Astrocyte of the hippocampus (primary cell): ENCODE measurements at regions not wholly inside any gene's neighbourhood (a gene's known extent, or its start where the extent isn't known, plus 50 kb on each side); places are given as distances from the start of the nearest gene placed in this dataset.
A peak's percentile ranks its signal among the peaks of the same experiment; 100 is the strongest.

Experiments used
- DNase-seq: peaks from one replicate; pipeline ENCODE4 v3.0.0; 2011; ENCODE audit warnings: low read depth, low spot score

GRCh38 chr11:134008634-134009071 is 51.9 kb upstream of the IGSF9B start:
- DNase-seq: no peak

- DNase-seq: no peak
Measured at GRCh38 chr11:134013518-134013917, 55.4 kb upstream of the JAM3 start.

DNA sequence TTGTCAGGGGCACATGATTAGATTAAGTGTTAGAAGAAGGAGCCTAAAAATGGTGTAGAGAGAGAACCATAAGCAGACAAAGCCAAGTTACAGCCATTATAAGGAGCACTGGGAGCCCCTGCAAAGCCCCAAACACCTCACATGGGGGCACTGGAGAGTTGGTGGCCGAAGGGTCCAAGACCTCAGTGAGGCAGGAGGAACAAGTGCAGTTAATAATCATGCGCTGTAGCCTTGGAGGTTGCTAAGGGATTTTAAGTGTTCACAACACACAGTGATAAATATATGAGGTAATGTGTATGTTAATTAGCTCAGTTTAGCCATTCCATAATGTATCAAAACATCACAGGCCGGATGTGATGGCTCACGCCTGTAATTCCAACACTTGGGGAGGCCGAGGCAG is 54.4 kb upstream of the JAM3 start:
- peak; percentile 35 for DNase-seq

DNA sequence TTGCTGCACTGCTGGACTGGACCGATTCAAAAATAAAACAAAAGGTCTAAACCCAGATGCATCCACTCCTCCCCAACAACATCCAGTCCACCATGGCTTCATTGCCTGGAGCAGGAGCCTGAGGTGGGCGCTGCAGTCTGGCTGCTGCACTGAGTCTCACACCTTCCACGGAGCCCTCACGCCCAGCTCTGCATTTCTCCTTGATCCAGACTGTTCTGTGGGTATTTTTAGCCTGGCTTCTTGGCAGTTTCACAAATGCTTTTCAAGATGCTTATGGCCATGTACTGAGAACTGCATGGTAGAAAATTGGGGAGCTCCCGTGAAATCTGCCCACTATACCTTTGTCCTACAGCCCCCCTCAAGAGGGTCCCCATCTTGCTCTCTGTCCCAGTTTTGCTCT is 53.3 kb upstream of the JAM3 start:
- no peak for DNase-seq

DNA sequence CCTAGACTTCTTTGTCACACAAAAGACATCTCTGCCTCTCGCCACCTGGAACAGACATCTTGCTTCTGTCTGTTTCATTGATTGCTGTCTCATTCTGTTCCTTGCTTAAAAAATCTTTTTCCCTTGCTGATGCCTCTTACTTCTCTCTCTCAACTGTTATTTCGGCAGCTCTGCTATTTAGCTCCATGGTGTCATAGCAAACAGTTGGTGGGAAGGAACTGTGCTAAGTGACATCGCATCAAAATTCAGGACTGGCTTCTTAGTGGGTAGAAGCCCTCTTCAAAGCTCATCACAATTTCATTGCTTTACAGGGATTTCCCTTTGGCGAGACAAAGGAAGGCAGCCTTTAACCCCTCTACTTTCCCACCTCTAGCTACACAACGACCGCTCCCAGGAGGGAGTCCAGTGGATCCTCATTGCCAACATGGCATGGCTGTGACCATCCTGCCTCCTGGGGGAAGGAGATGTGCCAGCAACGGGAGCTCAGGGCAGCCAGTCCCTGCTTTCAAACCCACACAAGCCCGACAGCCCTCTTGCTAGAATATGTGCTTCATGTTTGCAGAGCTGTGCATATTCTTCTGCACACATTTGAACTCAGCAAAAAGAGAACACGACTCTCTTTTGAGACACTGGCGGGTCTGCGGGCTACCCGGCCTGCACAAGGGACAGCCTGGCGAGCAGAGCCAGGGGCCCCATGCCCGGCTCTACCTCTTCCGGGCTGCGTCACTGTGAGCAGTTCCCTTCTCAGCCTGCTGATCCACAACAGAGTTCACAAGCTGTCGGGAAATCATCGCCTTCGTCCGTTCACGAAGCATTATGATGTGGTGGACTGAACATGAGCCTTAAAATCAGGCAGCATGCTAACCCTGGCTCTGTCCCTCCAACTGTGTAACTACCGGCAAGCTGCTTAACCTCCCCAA is 51.1 kb upstream of the JAM3 start:
- DNase-seq: no peak
